ENCODE measurements at regions not wholly inside any gene's neighbourhood (a gene's known extent, or its start where the extent isn't known, plus 50 kb on each side); places are given as distances from the start of the nearest gene placed in this dataset.
A peak's percentile ranks its signal among the peaks of the same experiment; 100 is the strongest.

DNA sequence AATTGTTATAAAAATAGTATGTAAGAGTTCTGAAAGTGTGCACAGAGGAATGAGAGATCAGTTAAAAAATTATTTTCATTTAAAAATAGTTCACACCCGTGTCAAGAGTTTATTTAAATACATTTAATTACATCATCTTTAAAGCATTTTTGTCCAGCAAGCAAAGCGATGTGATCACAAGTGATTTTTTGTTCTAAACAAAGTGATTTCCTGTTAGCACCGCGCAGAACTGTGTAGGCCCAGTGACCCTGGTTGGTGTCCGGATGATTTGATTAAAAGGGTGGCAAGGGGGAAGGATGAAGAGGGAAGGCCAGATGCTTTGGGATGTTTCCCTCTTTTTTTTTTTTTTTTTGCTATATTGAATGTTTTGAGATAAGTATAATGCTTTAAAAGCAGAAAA lies 227.8 kb upstream of the PITRM1 start:
- no peak overlapping the region for H3K4me3 ChIP-seq
- no peaks in the 10 kb centered on the region for H3K9me3 ChIP-seq
- TF ChIP-seq POLR2AphosphoS5 (IDR thresholded peaks at IDR 0.05; ENCODE audit: insufficient read depth in 1 of 2, low read depth in 1 of 2) (no peak), POLR2A (IDR thresholded peaks at IDR 0.05) (no peak)
- H3K4me1 ChIP-seq, result no peaks in the 10 kb centered on the region
- intact Hi-C loops (cut with DNase I), result no loop called here
- DNase-seq (ENCODE audit: extremely low spot score in 2 of 2), result no peak
- H3K27me3 ChIP-seq, result no peaks in the 10 kb centered on the region
- no peak overlapping the region for H3K27ac ChIP-seq
- H3K36me3 ChIP-seq, result no peaks in the 10 kb centered on the region

- intact Hi-C loops (cut with DNase I), result no loop called here
These were observed 227.2 kb upstream of the PITRM1 start for GRCh38 chr10:3399756-3400155.

GRCh38 chr10:3398825-3399646 lies 226.5 kb upstream of the PITRM1 start:
- peak; percentile 75 to 96 for DNase-seq (ENCODE audit: extremely low spot score in 2 of 2)
- Histone ChIP-seq H3K27ac (no peak overlapping the region), H3K9me3 (no peaks in the 10 kb centered on the region), H3K27me3 (no peaks in the 10 kb centered on the region), H3K36me3 (no peaks in the 10 kb centered on the region), H3K4me1 (no peaks in the 10 kb centered on the region), H3K4me3 (no peak overlapping the region)
- TF ChIP-seq POLR2AphosphoS5 (IDR thresholded peaks at IDR 0.05; ENCODE audit: insufficient read depth in 1 of 2, low read depth in 1 of 2), result no peak
- intact Hi-C loops (cut with DNase I), result no loop called here

More at GRCh38 chr10:3399756-3400155, 227.2 kb upstream of the PITRM1 start:
- Histone ChIP-seq H3K4me1 (no peaks in the 10 kb centered on the region), H3K27ac (no peak overlapping the region), H3K36me3 (no peaks in the 10 kb centered on the region), H3K9me3 (no peaks in the 10 kb centered on the region), H3K4me3 (no peak overlapping the region), H3K27me3 (no peaks in the 10 kb centered on the region)
- no peak for DNase-seq (ENCODE audit: extremely low spot score in 2 of 2)
- TF ChIP-seq POLR2AphosphoS5 (IDR thresholded peaks at IDR 0.05; ENCODE audit: insufficient read depth in 1 of 2, low read depth in 1 of 2) (no peak), CTCF (IDR thresholded peaks at IDR 0.05) (no peak), POLR2A (IDR thresholded peaks at IDR 0.05) (no peak)

DNA sequence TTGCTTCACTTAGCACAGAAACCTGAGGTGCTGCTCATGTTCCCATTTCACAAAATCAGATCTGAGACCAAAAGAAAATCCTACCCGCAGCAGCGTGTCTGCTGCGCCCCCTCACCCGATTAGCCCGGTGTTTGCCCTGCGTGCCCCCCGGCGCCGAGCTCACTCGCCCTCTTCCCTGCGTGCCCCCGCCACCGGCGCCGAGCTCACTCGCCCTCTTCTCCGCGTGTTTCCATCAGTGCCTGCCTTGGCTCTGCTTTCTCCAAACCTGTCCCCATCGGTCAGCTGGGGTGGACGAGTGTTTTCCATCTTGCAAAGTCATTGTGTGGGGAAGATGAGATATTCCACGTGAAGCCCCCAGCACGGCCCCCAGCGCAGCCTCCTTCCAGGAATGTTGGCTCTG lies 225.3 kb upstream of the PITRM1 start:
- peak in 1 of 2 donors; percentile 79 for DNase-seq (ENCODE audit: extremely low spot score in 2 of 2)

GRCh38 chr10:3397231-3397630 lies 224.6 kb upstream of the PITRM1 start:
- intact Hi-C loops (cut with DNase I), result no loop called here
- Histone ChIP-seq H3K27ac (no peak overlapping the region), H3K4me1 (no peaks in the 10 kb centered on the region), H3K4me3 (no peak overlapping the region), H3K27me3 (no peaks in the 10 kb centered on the region), H3K36me3 (no peaks in the 10 kb centered on the region), H3K9me3 (no peaks in the 10 kb centered on the region)
- DNase-seq (ENCODE audit: extremely low spot score in 2 of 2), result no peak
- no peak for TF ChIP-seq CTCF (IDR thresholded peaks at IDR 0.05)
- no peak for TF ChIP-seq POLR2A (IDR thresholded peaks at IDR 0.05)
- TF ChIP-seq POLR2AphosphoS5 (IDR thresholded peaks at IDR 0.05; ENCODE audit: insufficient read depth in 1 of 2, low read depth in 1 of 2), result no peak

More for the DNA sequence above, 225.3 kb upstream of the PITRM1 start:
- Histone ChIP-seq H3K4me3 (no peak overlapping the region), H3K4me1 (no peaks in the 10 kb centered on the region), H3K9me3 (no peaks in the 10 kb centered on the region), H3K27me3 (no peaks in the 10 kb centered on the region), H3K27ac (no peak overlapping the region), H3K36me3 (no peaks in the 10 kb centered on the region)
- TF ChIP-seq POLR2A (IDR thresholded peaks at IDR 0.05) (no peak), POLR2AphosphoS5 (IDR thresholded peaks at IDR 0.05; ENCODE audit: insufficient read depth in 1 of 2, low read depth in 1 of 2) (no peak), CTCF (IDR thresholded peaks at IDR 0.05) (no peak)
- intact Hi-C loops (cut with DNase I), result no loop called here

DNA sequence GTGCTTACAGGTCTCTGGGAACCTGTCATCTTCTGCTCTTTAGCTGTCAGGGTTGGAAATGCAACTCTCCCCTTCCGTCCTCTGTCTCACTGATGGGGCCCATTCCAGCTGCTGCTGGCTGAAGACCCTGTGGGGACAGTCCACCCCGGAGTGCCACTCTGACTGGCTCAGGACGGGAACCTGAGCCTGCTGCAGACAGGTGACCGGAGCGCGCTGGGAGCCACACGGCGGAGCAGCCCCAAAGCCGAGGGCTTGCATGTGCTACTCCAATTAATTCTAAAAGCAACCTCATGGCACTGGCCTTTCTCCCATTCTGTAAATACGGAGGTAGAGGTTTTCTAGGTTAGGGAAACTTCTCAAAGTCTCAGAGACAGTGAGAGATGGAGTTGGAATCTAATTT lies 223.5 kb upstream of the PITRM1 start:
- H3K4me1 ChIP-seq, result no peaks in the 10 kb centered on the region
- H3K36me3 ChIP-seq, result no peaks in the 10 kb centered on the region
- no peak overlapping the region for H3K4me3 ChIP-seq
- intact Hi-C loops (cut with DNase I), result no loop called here
- TF ChIP-seq POLR2A (IDR thresholded peaks at IDR 0.05) (no peak), CTCF (IDR thresholded peaks at IDR 0.05) (no peak), POLR2AphosphoS5 (IDR thresholded peaks at IDR 0.05; ENCODE audit: insufficient read depth in 1 of 2, low read depth in 1 of 2) (no peak)
- H3K27ac ChIP-seq, result no peak overlapping the region
- no peaks in the 10 kb centered on the region for H3K9me3 ChIP-seq
- DNase-seq (ENCODE audit: extremely low spot score in 2 of 2), result no peak
- H3K27me3 ChIP-seq, result no peaks in the 10 kb centered on the region

Measured in vagina (tissue), 2 donors.